SK-N-SH (cell line): ENCODE measurements at regions not wholly inside any gene's neighbourhood (a gene's known extent, or its start where the extent isn't known, plus 50 kb on each side); places are given as distances from the start of the nearest gene placed in this dataset.

Experiments
- MEF2A ChIP-seq: IDR thresholded peaks from 2 replicates; pipeline ENCODE4 v1.4.0; 2012; ENCODE audit warnings: low read depth, borderline replicate concordance
- MXI1 ChIP-seq: IDR thresholded peaks from 2 replicates; pipeline ENCODE4 v1.6.1; 2012; ENCODE audit warnings: mild to moderate bottlenecking, low read depth, low read length, improper control_type of control experiment
- SMC3 ChIP-seq: IDR thresholded peaks from 2 replicates; pipeline ENCODE4 v1.6.1; 2012; ENCODE audit warnings: low read depth, low read length, improper control_type of control experiment
- TF ChIP-seq, protein P1 (sequence below): fragments of 200-600 bp; sonication (generic); IDR thresholded peaks from 2 replicates; pipeline ENCODE4 v1.6.1; 2017; ENCODE audit warnings: antibody characterized with exemption, mild to moderate bottlenecking, moderate library complexity

DNA sequence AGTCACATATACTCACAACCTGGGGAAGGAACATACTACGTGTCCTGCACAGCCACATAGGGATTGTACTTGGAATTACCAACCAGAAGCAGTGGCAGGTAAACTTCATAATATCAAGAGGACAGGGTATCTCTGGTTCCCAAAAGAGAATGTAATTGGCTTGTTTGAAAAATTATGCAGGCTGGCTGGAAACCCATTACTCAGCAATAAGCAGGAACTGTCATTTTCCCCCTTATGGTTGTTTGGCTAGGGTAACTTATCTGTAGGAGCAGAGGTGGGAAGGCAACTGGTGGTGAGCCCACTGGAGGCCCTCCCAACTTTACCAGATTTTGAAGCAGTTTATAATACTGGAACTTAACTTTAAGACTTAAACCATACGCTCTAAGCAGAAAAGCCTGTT lies 924.1 kb downstream of the LRRIQ3 start:
- TF ChIP-seq MEF2A (no peak), SMC3 (no peak), MXI1 (no peak)
- TF ChIP-seq, protein P1, sequence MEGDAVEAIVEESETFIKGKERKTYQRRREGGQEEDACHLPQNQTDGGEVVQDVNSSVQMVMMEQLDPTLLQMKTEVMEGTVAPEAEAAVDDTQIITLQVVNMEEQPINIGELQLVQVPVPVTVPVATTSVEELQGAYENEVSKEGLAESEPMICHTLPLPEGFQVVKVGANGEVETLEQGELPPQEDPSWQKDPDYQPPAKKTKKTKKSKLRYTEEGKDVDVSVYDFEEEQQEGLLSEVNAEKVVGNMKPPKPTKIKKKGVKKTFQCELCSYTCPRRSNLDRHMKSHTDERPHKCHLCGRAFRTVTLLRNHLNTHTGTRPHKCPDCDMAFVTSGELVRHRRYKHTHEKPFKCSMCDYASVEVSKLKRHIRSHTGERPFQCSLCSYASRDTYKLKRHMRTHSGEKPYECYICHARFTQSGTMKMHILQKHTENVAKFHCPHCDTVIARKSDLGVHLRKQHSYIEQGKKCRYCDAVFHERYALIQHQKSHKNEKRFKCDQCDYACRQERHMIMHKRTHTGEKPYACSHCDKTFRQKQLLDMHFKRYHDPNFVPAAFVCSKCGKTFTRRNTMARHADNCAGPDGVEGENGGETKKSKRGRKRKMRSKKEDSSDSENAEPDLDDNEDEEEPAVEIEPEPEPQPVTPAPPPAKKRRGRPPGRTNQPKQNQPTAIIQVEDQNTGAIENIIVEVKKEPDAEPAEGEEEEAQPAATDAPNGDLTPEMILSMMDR, result no peak
